CD1c-positive myeloid dendritic cell (primary cell): ENCODE measurements at regions not wholly inside any gene's neighbourhood (a gene's known extent, or its start where the extent isn't known, plus 50 kb on each side); places are given as distances from the start of the nearest gene placed in this dataset.

Source experiments
- DNase-seq: peaks from one replicate; pipeline ENCODE4 v3.0.0-alpha.2; 2016; ENCODE audit errors: extremely low spot score

- peak; percentile 2 for DNase-seq
Measured at GRCh38 chrX:100512471-100512870, 72.3 kb upstream of the TNMD start.

GRCh38 chrX:100494646-100495370 is 84.7 kb upstream of the PCDH19 start:
- DNase-seq, result no peak

GRCh38 chrX:100491174-100491573 is 81.1 kb upstream of the PCDH19 start:
- DNase-seq, result no peak

DNA sequence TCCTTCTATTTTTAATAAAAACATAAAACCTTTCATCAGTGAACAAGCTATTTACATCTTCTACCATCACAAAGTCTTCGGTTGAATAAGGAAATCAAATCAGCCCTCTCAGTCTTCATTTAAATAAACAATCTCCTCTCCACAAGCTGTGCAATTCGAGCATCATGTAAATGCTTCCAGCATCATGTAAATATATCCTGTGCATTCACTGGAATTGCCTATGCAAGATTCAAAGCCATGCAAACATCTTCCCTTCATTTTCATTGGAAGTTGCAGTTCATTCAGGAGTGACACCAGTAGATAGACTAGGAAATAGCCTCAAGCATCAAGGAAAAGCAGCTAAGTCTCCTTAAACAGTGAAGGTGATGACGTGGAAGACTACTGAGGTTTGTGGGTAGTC is 77.7 kb upstream of the PCDH19 start:
- no peak for DNase-seq

- DNase-seq, result no peak
Measured at GRCh38 chrX:100484971-100485370, 74.9 kb upstream of the PCDH19 start.

DNA sequence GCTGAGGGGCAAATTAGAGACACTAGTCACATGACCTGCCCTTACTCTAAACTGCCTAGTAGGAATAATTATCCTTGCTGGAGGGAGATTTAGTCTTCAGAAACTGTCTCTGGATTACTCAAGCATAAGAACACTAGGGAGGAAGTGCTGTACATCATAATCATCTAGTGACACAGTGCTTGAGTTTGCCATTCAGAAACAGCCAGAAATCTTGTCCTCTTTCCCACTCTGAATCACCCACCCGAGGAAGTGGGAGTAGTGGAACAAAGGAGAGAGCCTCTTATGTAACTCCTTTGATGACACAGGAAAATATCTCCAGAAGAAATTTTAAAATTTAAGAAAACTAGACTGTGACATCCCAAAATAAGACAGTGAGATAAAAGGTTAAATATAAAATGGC is 69.3 kb upstream of the PCDH19 start:
- DNase-seq, result no peak

DNA sequence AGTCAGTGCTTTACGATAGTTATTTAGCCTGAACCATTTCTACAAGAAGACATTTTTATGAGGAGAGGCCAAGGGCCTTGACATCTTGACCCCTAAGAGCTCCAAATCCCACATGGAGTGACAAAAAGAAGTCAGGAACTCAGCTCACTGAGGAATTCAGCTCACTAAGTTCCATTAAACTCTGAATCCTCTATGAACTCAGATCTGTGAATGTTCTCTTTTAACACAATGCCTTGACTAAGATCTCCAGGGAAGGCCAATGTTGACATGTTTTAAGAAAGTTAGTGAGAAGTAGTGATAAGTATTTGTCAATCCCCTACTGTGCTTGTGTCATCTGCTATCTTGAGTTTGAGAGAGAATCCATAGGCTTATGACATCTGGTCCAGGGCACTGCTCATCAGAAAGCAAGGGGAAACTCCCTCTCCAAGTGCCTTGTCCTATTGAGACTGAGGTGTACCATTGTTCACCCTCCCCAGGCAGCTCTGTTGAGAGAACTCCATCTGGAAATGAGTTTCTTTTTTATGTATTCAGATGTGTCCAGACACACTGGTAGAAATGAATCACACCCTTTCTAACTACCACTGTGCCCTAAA is 68.7 kb upstream of the PCDH19 start:
- no peak for DNase-seq

DNA sequence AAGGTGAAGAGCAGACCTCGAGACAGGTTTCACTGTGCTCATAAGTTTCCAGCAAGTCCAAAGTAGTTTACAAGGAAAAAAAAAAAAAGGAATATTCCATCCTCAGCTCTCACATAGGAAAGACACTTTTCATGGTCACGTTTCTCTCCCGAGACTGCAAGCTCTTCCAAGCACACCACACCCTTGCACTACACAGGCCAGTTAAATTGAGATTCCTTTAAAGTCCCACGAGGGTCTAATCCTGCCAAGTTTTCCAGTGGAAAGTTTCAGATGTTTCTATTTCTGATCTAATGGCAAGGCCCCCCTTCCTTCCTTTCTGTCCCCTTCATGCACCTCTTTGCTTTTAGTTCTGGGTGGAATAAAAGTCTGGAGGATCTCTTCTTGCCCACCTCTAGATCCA is 67.9 kb upstream of the PCDH19 start:
- DNase-seq, result no peak

GRCh38 chrX:100477467-100477866 is 67.4 kb upstream of the PCDH19 start:
- no peak for DNase-seq
